ENCODE measurements at regions not wholly inside any gene's neighbourhood (a gene's known extent, or its start where the extent isn't known, plus 50 kb on each side); places are given as distances from the start of the nearest gene placed in this dataset.

- no peak for DNase-seq (ENCODE audit: low read depth, low spot score)
- no peak overlapping the region for H3K4me3 ChIP-seq (ENCODE audit: low read length)
These were observed 143.4 kb upstream of the CST7 start for GRCh38 chr20:24805456-24806238.

GRCh38 chr20:24806705-24807676, 142.1 kb upstream of the CST7 start:
- DNase-seq (ENCODE audit: low read depth, low spot score): no peak
- no peak overlapping the region for H3K4me3 ChIP-seq (ENCODE audit: low read length)

GRCh38 chr20:24808616-24809015, 140.5 kb upstream of the CST7 start:
- peak; percentile 45 for DNase-seq (ENCODE audit: low read depth, low spot score)
- no peak overlapping the region; the same call in 1 of the 2 replicates for H3K4me3 ChIP-seq (ENCODE audit: low read length)

GRCh38 chr20:24809606-24810005, 139.5 kb upstream of the CST7 start:
- no peak overlapping the region for H3K4me3 ChIP-seq (ENCODE audit: low read length)
- DNase-seq (ENCODE audit: low read depth, low spot score): no peak

GRCh38 chr20:24810676-24811407, 138.2 kb upstream of the CST7 start:
- no peak overlapping the region for H3K4me3 ChIP-seq (ENCODE audit: low read length)
- DNase-seq (ENCODE audit: low read depth, low spot score): no peak

GRCh38 chr20:24812373-24812772, 136.7 kb upstream of the CST7 start:
- no peak overlapping the region for H3K4me3 ChIP-seq (ENCODE audit: low read length)
- no peak for DNase-seq (ENCODE audit: low read depth, low spot score)

- no peak for DNase-seq (ENCODE audit: low read depth, low spot score)
These were observed 136.0 kb upstream of the CST7 start for GRCh38 chr20:24813080-24813479.

GRCh38 chr20:24813496-24813895, 135.6 kb upstream of the CST7 start:
- no peak overlapping the region for H3K4me3 ChIP-seq (ENCODE audit: low read length)
- no peak for DNase-seq (ENCODE audit: low read depth, low spot score)

More at GRCh38 chr20:24813080-24813479, 136.0 kb upstream of the CST7 start:
- no peak overlapping the region for H3K4me3 ChIP-seq (ENCODE audit: low read length)

- DNase-seq (ENCODE audit: low read depth, low spot score): no peak
- no peak overlapping the region for H3K4me3 ChIP-seq (ENCODE audit: low read length)
These were observed 135.1 kb upstream of the CST7 start for GRCh38 chr20:24813936-24814335.

- DNase-seq (ENCODE audit: low read depth, low spot score): no peak
- H3K4me3 ChIP-seq (ENCODE audit: low read length): no peak overlapping the region
These were observed 134.4 kb upstream of the CST7 start for GRCh38 chr20:24814556-24815195.

GRCh38 chr20:24815196-24815815, 133.8 kb upstream of the CST7 start:
- DNase-seq (ENCODE audit: low read depth, low spot score): no peak
- H3K4me3 ChIP-seq (ENCODE audit: low read length): no peak overlapping the region

- no peak for DNase-seq (ENCODE audit: low read depth, low spot score)
- no peak overlapping the region for H3K4me3 ChIP-seq (ENCODE audit: low read length)
These were observed 133.1 kb upstream of the CST7 start for GRCh38 chr20:24815931-24816330.

GRCh38 chr20:24816431-24816830, 132.6 kb upstream of the CST7 start:
- no peak overlapping the region for H3K4me3 ChIP-seq (ENCODE audit: low read length)
- no peak for DNase-seq (ENCODE audit: low read depth, low spot score)

GRCh38 chr20:24816907-24817306, 132.2 kb upstream of the CST7 start:
- DNase-seq (ENCODE audit: low read depth, low spot score): no peak
- H3K4me3 ChIP-seq (ENCODE audit: low read length): no peak overlapping the region

- DNase-seq (ENCODE audit: low read depth, low spot score): no peak
These were observed 131.7 kb upstream of the CST7 start for GRCh38 chr20:24817351-24817750.

GRCh38 chr20:24818056-24818455, 131.0 kb upstream of the CST7 start:
- no peak for DNase-seq (ENCODE audit: low read depth, low spot score)
- no peak overlapping the region for H3K4me3 ChIP-seq (ENCODE audit: low read length)

More at GRCh38 chr20:24817351-24817750, 131.7 kb upstream of the CST7 start:
- no peak overlapping the region for H3K4me3 ChIP-seq (ENCODE audit: low read length)

GRCh38 chr20:24819331-24819965, 129.6 kb upstream of the CST7 start:
- no peak for DNase-seq (ENCODE audit: low read depth, low spot score)
- H3K4me3 ChIP-seq (ENCODE audit: low read length): no peak overlapping the region

GRCh38 chr20:24820345-24820744, 128.7 kb upstream of the CST7 start:
- H3K4me3 ChIP-seq (ENCODE audit: low read length): no peak overlapping the region
- no peak for DNase-seq (ENCODE audit: low read depth, low spot score)
